SK-N-SH (cell line): ENCODE measurements at regions not wholly inside any gene's neighbourhood (a gene's known extent, or its start where the extent isn't known, plus 50 kb on each side); places are given as distances from the start of the nearest gene placed in this dataset.

ENCODE experiments used
- CHD2 ChIP-seq: fragments of 150-350 bp; IDR thresholded peaks from 2 replicates; pipeline ENCODE4 v1.6.1; 2018; ENCODE audit warnings: low read length; ENCODE audit not compliant: partially characterized antibody
- CTCF ChIP-seq: fragments of 200-600 bp; sonication (generic); IDR thresholded peaks from 2 replicates; pipeline ENCODE4 v1.6.1; 2017; ENCODE audit warnings: antibody characterized with exemption, mild to moderate bottlenecking, moderate library complexity
- EP300 ChIP-seq, 2 experiments: IDR thresholded peaks; 2 replicates each; pipeline versions ENCODE4 v1.4.0 to v1.6.1; 2012; ENCODE audit warnings: borderline replicate concordance in 1 of 2, low read depth in 1 of 2, low read length in 1 of 2
- GABPA ChIP-seq: IDR thresholded peaks from 2 replicates; pipeline ENCODE4 v1.4.0; 2012; ENCODE audit warnings: low read depth, mild to moderate bottlenecking
- JUND ChIP-seq: IDR thresholded peaks from 2 replicates; pipeline ENCODE4 v1.4.0; 2012
- RCOR1 ChIP-seq: fragments of 150-350 bp; IDR thresholded peaks from 2 replicates; pipeline ENCODE4 v1.6.1; 2017; ENCODE audit warnings: antibody characterized with exemption, low read length
- SMC3 ChIP-seq: IDR thresholded peaks from 2 replicates; pipeline ENCODE4 v1.6.1; 2012; ENCODE audit warnings: low read depth, low read length, improper control_type of control experiment
- TAF1 ChIP-seq: IDR thresholded peaks from 2 replicates; pipeline ENCODE4 v1.6.1; 2012; ENCODE audit warnings: low read depth, mild to moderate bottlenecking, low read length, moderate library complexity, borderline replicate concordance
- TCF12 ChIP-seq: IDR thresholded peaks from 2 replicates; pipeline ENCODE4 v1.4.0; 2012
- TEAD4 ChIP-seq: IDR thresholded peaks from 2 replicates; pipeline ENCODE4 v1.4.0; 2012; ENCODE audit warnings: mild to moderate bottlenecking, borderline replicate concordance; ENCODE audit not compliant: insufficient read depth
- ZBTB33 ChIP-seq: IDR thresholded peaks from 2 replicates; pipeline ENCODE4 v1.4.0; 2012; ENCODE audit warnings: low read depth, borderline replicate concordance

GRCh38 chr12:127205781-127206555 lies 1061.0 kb upstream of the TMEM132C start:
- TF ChIP-seq CTCF (no peak), ZBTB33 (no peak), TAF1 (no peak), TCF12 (no peak), EP300 (IDR thresholded peaks at IDR 0.05; ENCODE audit: borderline replicate concordance in 1 of 2, low read depth in 1 of 2, low read length in 1 of 2) (no peak), JUND (no peak), CHD2 (no peak), SMC3 (no peak), GABPA (no peak), RCOR1 (no peak), TEAD4 (no peak)
